OCI-LY1 (cell line): ENCODE measurements at regions not wholly inside any gene's neighbourhood (a gene's known extent, or its start where the extent isn't known, plus 50 kb on each side); places are given as distances from the start of the nearest gene placed in this dataset.

ENCODE experiments used
- EZH2 ChIP-seq: fragments of 200-600 bp; sonication (generic), shearing (Covaris generic); IDR thresholded peaks from 2 replicates; pipeline ENCODE4 v1.8.0; 2017; ENCODE audit warnings: borderline replicate concordance, mixed run types, mild to moderate bottlenecking, antibody characterized with exemption, low read length, moderate library complexity, mixed read lengths
- TF ChIP-seq, protein P1 (sequence below): fragments of 200-600 bp; sonication (generic), shearing (Covaris generic); IDR thresholded peaks from 2 replicates; pipeline ENCODE4 v1.5.1; 2017; ENCODE audit warnings: mild to moderate bottlenecking, antibody characterized with exemption, low read length, moderate library complexity, mixed read lengths

DNA sequence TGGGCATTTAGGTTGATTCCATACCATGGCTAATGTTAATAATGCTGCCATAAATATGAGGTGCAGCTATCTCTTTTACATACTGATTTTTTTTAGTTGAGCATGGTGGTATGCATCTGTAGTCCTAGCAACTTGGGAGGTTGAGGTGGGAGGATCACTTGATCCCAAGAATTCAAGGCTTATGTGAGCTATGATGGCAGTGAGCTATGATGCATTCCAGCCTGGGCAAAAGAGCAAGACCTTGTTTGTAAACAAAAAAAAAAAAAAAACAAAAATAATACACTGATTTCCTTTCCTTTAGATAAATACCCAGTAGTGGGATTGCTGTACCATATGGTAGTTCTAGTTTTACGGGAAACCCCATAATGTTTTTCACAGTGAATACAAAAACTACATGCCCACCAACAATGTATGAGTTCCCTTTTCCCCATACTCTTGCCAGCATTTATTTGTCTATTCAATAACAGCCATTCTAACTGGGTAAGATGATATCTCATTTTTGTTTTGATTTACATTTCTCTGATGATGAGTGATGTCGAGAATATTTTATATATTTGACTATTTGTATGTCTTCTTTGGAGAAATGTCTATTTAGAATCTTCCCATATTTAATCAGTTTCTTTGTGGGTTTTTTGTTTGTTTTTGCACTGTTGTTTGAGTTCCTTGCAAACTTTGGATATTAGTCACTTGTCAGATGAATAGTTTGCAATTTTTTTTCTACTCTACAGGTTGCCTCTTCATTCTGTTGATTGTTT is 281.0 kb upstream of the KYNU start:
- TF ChIP-seq, protein P1, sequence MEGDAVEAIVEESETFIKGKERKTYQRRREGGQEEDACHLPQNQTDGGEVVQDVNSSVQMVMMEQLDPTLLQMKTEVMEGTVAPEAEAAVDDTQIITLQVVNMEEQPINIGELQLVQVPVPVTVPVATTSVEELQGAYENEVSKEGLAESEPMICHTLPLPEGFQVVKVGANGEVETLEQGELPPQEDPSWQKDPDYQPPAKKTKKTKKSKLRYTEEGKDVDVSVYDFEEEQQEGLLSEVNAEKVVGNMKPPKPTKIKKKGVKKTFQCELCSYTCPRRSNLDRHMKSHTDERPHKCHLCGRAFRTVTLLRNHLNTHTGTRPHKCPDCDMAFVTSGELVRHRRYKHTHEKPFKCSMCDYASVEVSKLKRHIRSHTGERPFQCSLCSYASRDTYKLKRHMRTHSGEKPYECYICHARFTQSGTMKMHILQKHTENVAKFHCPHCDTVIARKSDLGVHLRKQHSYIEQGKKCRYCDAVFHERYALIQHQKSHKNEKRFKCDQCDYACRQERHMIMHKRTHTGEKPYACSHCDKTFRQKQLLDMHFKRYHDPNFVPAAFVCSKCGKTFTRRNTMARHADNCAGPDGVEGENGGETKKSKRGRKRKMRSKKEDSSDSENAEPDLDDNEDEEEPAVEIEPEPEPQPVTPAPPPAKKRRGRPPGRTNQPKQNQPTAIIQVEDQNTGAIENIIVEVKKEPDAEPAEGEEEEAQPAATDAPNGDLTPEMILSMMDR: no peak
- TF ChIP-seq EZH2: no peak
